ENCODE measurements at regions not wholly inside any gene's neighbourhood (a gene's known extent, or its start where the extent isn't known, plus 50 kb on each side); places are given as distances from the start of the nearest gene placed in this dataset.

DNA sequence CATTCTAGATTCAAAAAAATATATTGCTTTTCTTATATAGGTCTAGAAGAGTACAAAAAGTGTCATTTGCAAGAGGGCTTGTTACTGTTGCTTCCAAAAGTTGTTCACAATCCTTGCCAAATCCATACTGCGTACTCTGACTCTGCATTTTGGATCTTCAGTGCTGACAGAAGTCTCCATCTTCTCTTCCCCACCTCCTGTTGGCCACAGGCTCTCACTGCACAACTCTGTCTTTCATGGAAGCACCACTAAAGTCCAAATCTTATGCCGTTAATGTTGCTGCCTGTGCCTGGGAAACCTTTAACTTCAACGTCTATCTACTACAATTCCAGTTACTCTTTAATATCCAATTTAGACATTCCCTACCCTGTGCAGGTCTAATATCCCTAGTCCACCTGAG, 419.9 kb downstream of the NR2F2 start:
- Histone ChIP-seq H3K4me1 (replicated peaks in 1 of 2; ENCODE audit: control insufficient read depth in 2 of 2, insufficient read depth in 2 of 2, low read length in 2 of 2) (no peaks in the 10 kb centered on the region), H3K9me3 (replicated peaks; ENCODE audit: control insufficient read depth, insufficient read depth, low read depth, low read length) (no peaks in the 10 kb centered on the region), H3K79me2 (ENCODE audit: control insufficient read depth, insufficient read depth, low read length) (no peaks in the 10 kb centered on the region), H3K4me3 (no peak overlapping the region), H3K27ac (ENCODE audit: extremely low read depth, low read depth, low read length) (no peak overlapping the region), H2AFZ (ENCODE audit: low read depth, low read length) (no peak overlapping the region), H3K4me2 (ENCODE audit: insufficient read depth, low read length) (no peak overlapping the region), H4K20me1 (replicated peaks; ENCODE audit: control insufficient read depth, insufficient read depth, low read length) (no peaks in the 10 kb centered on the region), H3K9ac (ENCODE audit: insufficient read depth in 1 of 2, low read depth in 2 of 2, low read length in 2 of 2) (no peak overlapping the region), H3K9me1 (ENCODE audit: control insufficient read depth, insufficient read depth, low read length) (no peaks in the 10 kb centered on the region), H3K36me3 (ENCODE audit: control insufficient read depth, insufficient read depth, low read length) (no peaks in the 10 kb centered on the region), H3K27me3 (ENCODE audit: control insufficient read depth in 2 of 2, insufficient read depth in 2 of 2, low read length in 2 of 2) (no peaks in the 10 kb centered on the region)
- WGBS (ENCODE audit: insufficient coverage, low coverage, missing lambda C conversion rate): 0% methylated on average over 3 of the region's 3 CpGs
- ChIA-PET CTCF (ENCODE audit: low intra/inter-chr PET ratio) (no interaction called here), POLR2A (no interaction called here)
- intact Hi-C loops (cut with micrococcal nuclease): no loop called here
- ATAC-seq (peak; percentile 51; the same call in 1 of the 3 replicates), DNase-seq (ENCODE audit: extremely low read depth in 1 of 4, low spot score in 3 of 4) (no peak), FAIRE-seq (peak; percentile 26)
- in situ Hi-C loops (cut with MboI): no loop called here
- no peak for TF ChIP-seq KAT8 (IDR thresholded peaks at IDR 0.05; ENCODE audit: low read depth)
- TF ChIP-seq ZNF174 (CRISPR knock-in tag; IDR thresholded peaks at IDR 0.05): no peak
- TF ChIP-seq, protein P1, sequence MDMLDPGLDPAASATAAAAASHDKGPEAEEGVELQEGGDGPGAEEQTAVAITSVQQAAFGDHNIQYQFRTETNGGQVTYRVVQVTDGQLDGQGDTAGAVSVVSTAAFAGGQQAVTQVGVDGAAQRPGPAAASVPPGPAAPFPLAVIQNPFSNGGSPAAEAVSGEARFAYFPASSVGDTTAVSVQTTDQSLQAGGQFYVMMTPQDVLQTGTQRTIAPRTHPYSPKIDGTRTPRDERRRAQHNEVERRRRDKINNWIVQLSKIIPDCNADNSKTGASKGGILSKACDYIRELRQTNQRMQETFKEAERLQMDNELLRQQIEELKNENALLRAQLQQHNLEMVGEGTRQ (CRISPR knock-in tag; IDR thresholded peaks at IDR 0.05): no peak
- no peak for TF ChIP-seq MAFG (tag; conservative IDR thresholded peaks at IDR 0.05)
- TF ChIP-seq, protein P2, sequence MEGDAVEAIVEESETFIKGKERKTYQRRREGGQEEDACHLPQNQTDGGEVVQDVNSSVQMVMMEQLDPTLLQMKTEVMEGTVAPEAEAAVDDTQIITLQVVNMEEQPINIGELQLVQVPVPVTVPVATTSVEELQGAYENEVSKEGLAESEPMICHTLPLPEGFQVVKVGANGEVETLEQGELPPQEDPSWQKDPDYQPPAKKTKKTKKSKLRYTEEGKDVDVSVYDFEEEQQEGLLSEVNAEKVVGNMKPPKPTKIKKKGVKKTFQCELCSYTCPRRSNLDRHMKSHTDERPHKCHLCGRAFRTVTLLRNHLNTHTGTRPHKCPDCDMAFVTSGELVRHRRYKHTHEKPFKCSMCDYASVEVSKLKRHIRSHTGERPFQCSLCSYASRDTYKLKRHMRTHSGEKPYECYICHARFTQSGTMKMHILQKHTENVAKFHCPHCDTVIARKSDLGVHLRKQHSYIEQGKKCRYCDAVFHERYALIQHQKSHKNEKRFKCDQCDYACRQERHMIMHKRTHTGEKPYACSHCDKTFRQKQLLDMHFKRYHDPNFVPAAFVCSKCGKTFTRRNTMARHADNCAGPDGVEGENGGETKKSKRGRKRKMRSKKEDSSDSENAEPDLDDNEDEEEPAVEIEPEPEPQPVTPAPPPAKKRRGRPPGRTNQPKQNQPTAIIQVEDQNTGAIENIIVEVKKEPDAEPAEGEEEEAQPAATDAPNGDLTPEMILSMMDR (IDR thresholded peaks at IDR 0.05 in 2 of 3, conservative IDR thresholded peaks at IDR 0.05 in 1 of 3; ENCODE audit: insufficient read depth in 2 of 3, low read depth in 1 of 3, low read length in 3 of 3): 0 out of 6 replicates have a peak, but pooled peaks of 1 of the 3 experiments have one; percentile 24
- no peak for TF ChIP-seq MAZ (CRISPR knock-in tag; conservative IDR thresholded peaks at IDR 0.05 in 1 of 2, IDR thresholded peaks at IDR 0.05 in 1 of 2)
- no TSS peak for BruUV-seq (replicated peaks)

Measured in K562 (cell line).